Gastrocnemius medialis (tissue), 4 donors: ENCODE measurements at regions not wholly inside any gene's neighbourhood (a gene's known extent, or its start where the extent isn't known, plus 50 kb on each side); places are given as distances from the start of the nearest gene placed in this dataset.

Experiments used
- ATAC-seq, 2 donors: fragments of 150-250 bp; one replicate each; pipeline ENCODE4 v1.9.1; 2016
- DNase-seq, 2 donors: peaks; one replicate each; pipeline ENCODE4 v3.0.0-alpha.2; 2019
- H3K27ac ChIP-seq, 4 donors: fragments of 200-600 bp; sonication (generic); 1 replicate in 1 of 4; 2 replicates in 3 of 4; pipeline ENCODE4 v1.5.1; 2016 to 2018; ENCODE audit warnings: mild to moderate bottlenecking in 2 of 4, moderate library complexity in 1 of 4
- H3K27me3 ChIP-seq, 3 donors: fragments of 200-600 bp; sonication (generic) in 2 of 3; 1 replicate in 1 of 3; 2 replicates in 2 of 3; pipeline versions ENCODE4 v1.5.1 to v1.6.0; 2016 to 2019; ENCODE audit warnings: mild to moderate bottlenecking in 1 of 3, moderate library complexity in 1 of 3
- H3K36me3 ChIP-seq, 2 donors: fragments of 200-600 bp; sonication (generic) in 1 of 2; one replicate each; pipeline ENCODE4 v1.5.1; 2017 to 2018
- H3K4me1 ChIP-seq, 2 donors: fragments of 200-600 bp; sonication (generic) in 1 of 2; one replicate each; pipeline ENCODE4 v1.5.1; 2016 to 2017; ENCODE audit warnings: mild to moderate bottlenecking in 2 of 2
- H3K4me3 ChIP-seq, 4 donors: fragments of 200-600 bp; sonication (generic) in 3 of 4; 1 replicate in 1 of 4; 2 replicates in 3 of 4; pipeline ENCODE4 v1.5.1; 2016 to 2019; ENCODE audit warnings: mild to moderate bottlenecking in 2 of 4
- H3K9me3 ChIP-seq, 3 donors: fragments of 200-600 bp; sonication (generic) in 2 of 3; 1 replicate in 1 of 3; 2 replicates in 2 of 3; pipeline ENCODE4 v1.5.1; 2016 to 2019
- POLR2A ChIP-seq, 2 donors: fragments of 450-650 bp; IDR thresholded peaks; one replicate each; pipeline ENCODE4 v1.6.1; 2017; ENCODE audit warnings: antibody characterized with exemption in 2 of 2, mild to moderate bottlenecking in 2 of 2, moderate library complexity in 2 of 2
- in situ Hi-C, 4 donors: fragments of 200-750 bp; cut with MboI; loops; one replicate each; pipeline versions ENCODE4 v1.15.0 to v1.8.0; 2017; ENCODE audit warnings: low sequenced_read_pairs in 4 of 4
- intact Hi-C: fragments of 100-400 bp; cut with DNase I; formaldehyde crosslinking; loops from one replicate; pipeline ENCODE4 v1.15.1; 2023; ENCODE audit warnings: low total_unique reads
- TF ChIP-seq, protein P1 (sequence below), 5 experiments: fragments of 450-650 bp in 3 of 5; fragments of 200-600 bp in 2 of 5; sonication (generic) in 2 of 5; IDR thresholded peaks in 4 of 5; conservative IDR thresholded peaks in 1 of 5; 1 replicate in 4 of 5; 2 replicates in 1 of 5; pipeline ENCODE4 v1.5.1; 2016 to 2019; ENCODE audit warnings: antibody characterized with exemption in 5 of 5, mild to moderate bottlenecking in 3 of 5, moderate library complexity in 3 of 5

GRCh38 chr2:61620244-61621159 is 82.3 kb upstream of the XPO1 start:
- intact Hi-C loops: no loop called here
- H3K9me3 ChIP-seq: no peaks in the 10 kb centered on the region
- H3K4me3 ChIP-seq: no peak overlapping the region
- TF ChIP-seq, protein P1, sequence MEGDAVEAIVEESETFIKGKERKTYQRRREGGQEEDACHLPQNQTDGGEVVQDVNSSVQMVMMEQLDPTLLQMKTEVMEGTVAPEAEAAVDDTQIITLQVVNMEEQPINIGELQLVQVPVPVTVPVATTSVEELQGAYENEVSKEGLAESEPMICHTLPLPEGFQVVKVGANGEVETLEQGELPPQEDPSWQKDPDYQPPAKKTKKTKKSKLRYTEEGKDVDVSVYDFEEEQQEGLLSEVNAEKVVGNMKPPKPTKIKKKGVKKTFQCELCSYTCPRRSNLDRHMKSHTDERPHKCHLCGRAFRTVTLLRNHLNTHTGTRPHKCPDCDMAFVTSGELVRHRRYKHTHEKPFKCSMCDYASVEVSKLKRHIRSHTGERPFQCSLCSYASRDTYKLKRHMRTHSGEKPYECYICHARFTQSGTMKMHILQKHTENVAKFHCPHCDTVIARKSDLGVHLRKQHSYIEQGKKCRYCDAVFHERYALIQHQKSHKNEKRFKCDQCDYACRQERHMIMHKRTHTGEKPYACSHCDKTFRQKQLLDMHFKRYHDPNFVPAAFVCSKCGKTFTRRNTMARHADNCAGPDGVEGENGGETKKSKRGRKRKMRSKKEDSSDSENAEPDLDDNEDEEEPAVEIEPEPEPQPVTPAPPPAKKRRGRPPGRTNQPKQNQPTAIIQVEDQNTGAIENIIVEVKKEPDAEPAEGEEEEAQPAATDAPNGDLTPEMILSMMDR (IDR thresholded peaks at IDR 0.05 in 4 of 5, conservative IDR thresholded peaks at IDR 0.05 in 1 of 5): no peak
- no peak for TF ChIP-seq POLR2A (IDR thresholded peaks at IDR 0.05)
- H3K27me3 ChIP-seq: no peaks in the 10 kb centered on the region
- H3K27ac ChIP-seq: no peak overlapping the region
- ATAC-seq (no peak), DNase-seq (no peak)
- no peaks in the 10 kb centered on the region for H3K36me3 ChIP-seq
- no peaks in the 10 kb centered on the region for H3K4me1 ChIP-seq
- in situ Hi-C loops: no loop called here

DNA sequence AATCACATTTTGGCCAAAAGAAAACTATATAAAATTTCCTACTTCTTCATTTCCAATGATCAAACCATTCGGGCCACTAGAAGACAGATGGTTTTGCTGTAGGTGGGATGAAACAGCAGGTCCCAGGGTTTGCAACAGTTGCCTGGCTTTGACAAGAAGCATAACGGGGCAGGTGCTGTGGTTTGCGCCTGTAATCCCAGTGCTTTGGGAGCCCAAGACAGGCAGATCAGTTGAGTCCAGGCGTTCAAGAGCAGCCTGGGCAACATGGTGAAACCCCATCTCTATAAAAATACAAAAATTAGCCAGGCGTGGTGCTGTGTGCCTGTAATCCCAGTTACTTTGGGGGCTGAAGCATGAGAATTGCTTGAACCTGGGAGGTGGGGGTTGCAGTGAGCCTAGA is 81.4 kb upstream of the XPO1 start:
- H3K36me3 ChIP-seq: no peaks in the 10 kb centered on the region
- intact Hi-C loops: no loop called here
- no peaks in the 10 kb centered on the region for H3K4me1 ChIP-seq
- ATAC-seq: no peak
- H3K4me3 ChIP-seq: no peak overlapping the region
- no peaks in the 10 kb centered on the region for H3K9me3 ChIP-seq
- no peak for DNase-seq
- TF ChIP-seq, protein P1 (IDR thresholded peaks at IDR 0.05 in 4 of 5, conservative IDR thresholded peaks at IDR 0.05 in 1 of 5): no peak
- TF ChIP-seq POLR2A (IDR thresholded peaks at IDR 0.05): no peak
- in situ Hi-C loops: no loop called here
- H3K27me3 ChIP-seq: no peaks in the 10 kb centered on the region
- no peak overlapping the region for H3K27ac ChIP-seq

- H3K27ac ChIP-seq: no peak overlapping the region
- H3K36me3 ChIP-seq: no peaks in the 10 kb centered on the region
- DNase-seq: no peak
- H3K9me3 ChIP-seq: no peaks in the 10 kb centered on the region
- TF ChIP-seq POLR2A (IDR thresholded peaks at IDR 0.05): no peak
- TF ChIP-seq, protein P1 (IDR thresholded peaks at IDR 0.05 in 4 of 5, conservative IDR thresholded peaks at IDR 0.05 in 1 of 5): no peak
- intact Hi-C loops: no loop called here
- H3K27me3 ChIP-seq: no peaks in the 10 kb centered on the region
- no peak for ATAC-seq
- no peak overlapping the region for H3K4me3 ChIP-seq
- in situ Hi-C loops: no loop called here
- H3K4me1 ChIP-seq: no peaks in the 10 kb centered on the region
These were observed 79.5 kb upstream of the XPO1 start for GRCh38 chr2:61617610-61618009.

DNA sequence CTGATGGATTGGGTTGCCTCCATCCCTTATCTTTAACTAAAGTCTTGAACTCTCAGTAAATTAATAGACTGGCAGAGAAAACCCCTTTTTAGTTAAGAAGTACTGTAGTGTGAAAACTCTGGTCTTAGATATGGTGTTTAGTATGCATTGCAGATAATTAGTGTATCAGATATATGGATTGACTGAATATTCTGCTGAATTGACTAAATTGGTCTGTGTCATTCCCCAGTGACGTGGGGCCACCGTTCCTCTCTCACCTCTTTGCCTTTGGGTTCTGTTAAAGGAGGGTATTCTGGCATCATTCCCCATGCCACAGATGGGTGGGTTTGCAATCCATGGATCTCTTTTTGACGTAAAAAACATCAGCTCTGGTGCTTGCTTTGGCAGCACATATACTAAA is 67.1 kb upstream of the XPO1 start:
- no peaks in the 10 kb centered on the region for H3K27me3 ChIP-seq
- in situ Hi-C loops (no loop called here), intact Hi-C loops (no loop called here)
- no peaks in the 10 kb centered on the region for H3K36me3 ChIP-seq
- DNase-seq (no peak), ATAC-seq (no peak)
- no peaks in the 10 kb centered on the region for H3K9me3 ChIP-seq
- no peak overlapping the region for H3K4me3 ChIP-seq
- no peak for TF ChIP-seq POLR2A (IDR thresholded peaks at IDR 0.05)
- TF ChIP-seq, protein P1 (IDR thresholded peaks at IDR 0.05 in 4 of 5, conservative IDR thresholded peaks at IDR 0.05 in 1 of 5): no peak
- H3K27ac ChIP-seq: no peak overlapping the region
- no peaks in the 10 kb centered on the region for H3K4me1 ChIP-seq
